Kidney tubule cell (primary cell): ENCODE measurements at regions not wholly inside any gene's neighbourhood (a gene's known extent, or its start where the extent isn't known, plus 50 kb on each side); places are given as distances from the start of the nearest gene placed in this dataset.
A peak's percentile ranks its signal among the peaks of the same experiment; 100 is the strongest.

Experiments used
- DNase-seq: peaks from one replicate; pipeline ENCODE4 v3.0.0-alpha.2; 2018; ENCODE audit warnings: low spot score

GRCh38 chr10:80860719-80861118 is 323.0 kb downstream of the SH2D4B start:
- no peak for DNase-seq

GRCh38 chr10:80861882-80862281 is 324.2 kb downstream of the SH2D4B start:
- DNase-seq, result no peak

DNA sequence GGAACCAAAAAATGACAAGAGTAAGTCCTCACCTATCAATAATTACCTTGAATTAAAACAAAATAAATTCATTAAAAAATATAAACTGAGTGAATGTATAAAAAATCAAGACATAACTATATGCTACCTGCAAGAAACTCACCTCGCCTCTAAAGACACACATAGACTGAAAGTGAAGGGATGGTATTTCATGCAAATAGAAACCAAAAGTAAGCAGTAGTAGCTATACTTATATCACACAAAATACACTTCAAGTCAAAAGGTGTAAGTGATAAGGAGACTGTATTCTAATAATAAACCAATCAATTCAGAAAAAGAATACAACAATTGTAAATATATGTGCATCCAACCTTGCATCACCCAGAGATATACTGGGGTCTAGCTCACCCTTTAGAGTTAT is 332.6 kb downstream of the SH2D4B start:
- no peak for DNase-seq

DNA sequence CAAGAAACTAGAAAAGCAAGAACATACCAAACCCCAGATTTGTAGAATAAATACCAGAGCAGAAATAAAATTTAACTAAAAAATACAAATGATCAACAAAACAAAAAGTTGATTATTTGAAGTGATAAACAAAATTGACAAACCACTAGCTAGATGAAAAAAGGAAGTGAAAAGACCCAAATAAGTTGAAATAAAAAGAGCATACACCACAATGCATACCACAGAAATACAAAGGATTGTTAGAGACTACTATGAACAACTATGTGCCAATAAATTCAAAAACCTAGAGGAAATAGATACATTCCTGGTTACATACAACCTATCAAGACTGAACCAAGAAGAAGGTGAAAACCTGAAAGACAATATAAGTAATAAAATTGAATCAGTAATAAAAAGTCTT is 333.4 kb downstream of the SH2D4B start:
- DNase-seq, result no peak

- no peak for DNase-seq
These were observed 340.6 kb downstream of the SH2D4B start for GRCh38 chr10:80878330-80878729.

GRCh38 chr10:80890146-80890545 is 352.4 kb downstream of the SH2D4B start:
- no peak for DNase-seq

DNA sequence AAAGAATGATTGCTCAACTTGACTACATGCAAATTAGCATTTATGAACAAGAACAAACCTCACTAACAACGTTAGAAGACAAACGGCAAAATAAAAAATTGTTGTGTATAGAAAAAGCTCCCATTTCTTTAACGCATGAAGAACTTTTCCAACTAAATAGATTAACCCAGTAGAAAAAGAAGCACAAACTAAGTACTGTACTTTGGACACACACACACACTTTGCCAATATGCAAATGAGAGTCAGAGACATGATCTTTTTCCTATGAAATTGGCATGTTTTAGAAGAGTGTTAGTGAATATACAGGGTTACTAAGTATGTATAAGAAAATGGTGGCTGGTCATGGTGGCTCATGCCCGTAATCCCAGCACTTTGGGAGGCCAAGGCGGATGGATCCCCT is 355.6 kb downstream of the SH2D4B start:
- DNase-seq, result no peak

DNA sequence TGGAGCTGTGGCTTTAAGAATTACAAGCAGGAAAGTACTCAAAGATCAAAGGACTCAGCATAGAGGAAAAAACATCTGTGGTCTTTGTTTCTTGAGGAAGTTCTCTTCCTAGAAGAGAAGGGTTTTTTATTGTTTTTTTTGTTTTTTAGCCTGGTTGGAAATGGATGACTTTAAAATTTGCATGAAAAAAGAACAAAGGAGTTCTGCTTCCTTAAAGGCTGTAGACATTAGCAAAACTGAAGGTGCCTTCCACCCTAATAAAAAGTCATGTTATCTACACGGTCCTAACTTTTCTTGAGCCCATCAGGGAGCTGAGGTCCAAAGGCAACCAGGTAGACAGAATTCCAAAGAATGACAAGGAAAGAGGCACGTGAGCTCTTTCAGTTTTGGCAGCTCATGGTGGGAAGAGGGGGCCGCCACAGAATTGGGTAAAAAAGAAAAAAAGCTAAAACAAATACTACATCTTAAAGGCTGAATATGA is 356.6 kb downstream of the SH2D4B start:
- DNase-seq, result no peak

DNA sequence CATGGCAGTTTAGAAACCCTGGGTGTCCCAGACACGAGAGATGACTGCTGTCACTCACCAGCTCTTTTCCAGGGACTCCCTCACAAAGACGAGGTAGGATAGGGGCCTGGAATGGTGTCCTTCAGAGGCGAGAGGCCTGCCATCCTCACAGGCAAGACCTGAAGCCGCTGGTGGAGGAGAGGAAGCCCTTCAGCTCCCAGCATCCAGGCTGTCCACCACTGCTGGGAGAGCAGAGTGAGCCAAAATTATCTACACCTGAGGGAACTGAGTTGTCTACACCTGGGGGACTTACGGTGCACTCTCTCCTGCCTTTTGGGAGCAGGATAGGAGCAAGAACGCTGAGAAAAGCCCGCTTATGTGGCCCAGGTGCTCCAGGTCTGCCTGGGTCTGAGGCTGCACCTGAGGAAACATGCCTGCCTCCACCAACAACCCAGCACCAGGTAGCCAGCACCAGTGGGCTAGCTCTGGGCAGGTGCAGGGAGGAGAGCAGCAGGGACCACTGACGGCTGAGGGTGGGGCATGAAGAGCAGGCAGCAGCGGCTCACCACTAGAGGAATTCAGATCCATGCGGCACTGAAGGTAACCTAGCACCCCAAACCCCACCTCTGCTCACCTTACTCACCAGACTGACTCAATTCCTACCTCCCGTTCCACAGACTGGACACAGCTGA is 357.2 kb downstream of the SH2D4B start:
- DNase-seq, result no peak

- no peak for DNase-seq
These were observed 358.4 kb downstream of the SH2D4B start for GRCh38 chr10:80896076-80896475.

DNA sequence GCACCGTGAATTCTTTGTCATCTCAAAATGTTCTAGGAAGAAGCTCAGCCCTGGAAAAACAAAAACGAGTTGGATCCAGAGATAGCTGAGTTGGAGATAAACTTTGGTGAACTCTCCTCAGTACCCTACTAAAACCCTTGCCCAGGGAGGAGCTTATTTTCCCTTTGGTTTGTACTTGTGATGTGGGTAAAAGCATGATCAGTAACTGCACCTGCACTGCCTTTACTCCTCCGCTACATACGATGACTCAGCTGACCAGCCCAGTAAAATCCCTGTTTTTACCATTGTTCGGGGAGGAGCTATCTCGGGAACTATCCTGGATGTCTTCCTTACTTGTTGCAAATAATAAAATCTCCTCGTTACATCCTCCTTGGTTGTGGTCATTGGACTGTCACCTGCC is 359.3 kb downstream of the SH2D4B start:
- DNase-seq, result no peak

GRCh38 chr10:80900661-80901060 is 363.0 kb downstream of the SH2D4B start:
- DNase-seq, result no peak

GRCh38 chr10:80908611-80909010 is 370.9 kb downstream of the SH2D4B start:
- peak; percentile 73 for DNase-seq

GRCh38 chr10:80909254-80909653 is 371.6 kb downstream of the SH2D4B start:
- DNase-seq, result no peak

DNA sequence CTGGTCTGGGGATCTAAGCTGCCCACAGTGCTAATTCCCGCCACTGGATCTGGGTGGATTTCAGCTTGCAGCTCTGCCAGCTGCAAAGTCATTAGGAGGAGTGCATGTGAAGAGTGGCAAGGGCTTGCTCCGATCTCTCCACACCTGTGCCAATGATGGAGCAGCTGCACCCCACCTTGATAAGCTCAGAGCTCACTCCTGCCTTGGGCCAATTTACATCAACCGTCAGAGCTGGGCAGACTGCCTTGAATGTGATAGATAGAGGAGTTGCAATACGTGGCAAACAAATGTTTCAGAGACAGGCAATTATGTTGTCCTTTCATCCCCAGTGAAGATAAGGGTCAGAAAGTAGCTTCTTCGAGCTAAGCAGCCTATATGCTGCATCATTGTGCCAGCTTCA is 379.9 kb downstream of the SH2D4B start:
- DNase-seq, result no peak

- DNase-seq, result no peak
These were observed 383.3 kb downstream of the SH2D4B start for GRCh38 chr10:80921032-80921431.

DNA sequence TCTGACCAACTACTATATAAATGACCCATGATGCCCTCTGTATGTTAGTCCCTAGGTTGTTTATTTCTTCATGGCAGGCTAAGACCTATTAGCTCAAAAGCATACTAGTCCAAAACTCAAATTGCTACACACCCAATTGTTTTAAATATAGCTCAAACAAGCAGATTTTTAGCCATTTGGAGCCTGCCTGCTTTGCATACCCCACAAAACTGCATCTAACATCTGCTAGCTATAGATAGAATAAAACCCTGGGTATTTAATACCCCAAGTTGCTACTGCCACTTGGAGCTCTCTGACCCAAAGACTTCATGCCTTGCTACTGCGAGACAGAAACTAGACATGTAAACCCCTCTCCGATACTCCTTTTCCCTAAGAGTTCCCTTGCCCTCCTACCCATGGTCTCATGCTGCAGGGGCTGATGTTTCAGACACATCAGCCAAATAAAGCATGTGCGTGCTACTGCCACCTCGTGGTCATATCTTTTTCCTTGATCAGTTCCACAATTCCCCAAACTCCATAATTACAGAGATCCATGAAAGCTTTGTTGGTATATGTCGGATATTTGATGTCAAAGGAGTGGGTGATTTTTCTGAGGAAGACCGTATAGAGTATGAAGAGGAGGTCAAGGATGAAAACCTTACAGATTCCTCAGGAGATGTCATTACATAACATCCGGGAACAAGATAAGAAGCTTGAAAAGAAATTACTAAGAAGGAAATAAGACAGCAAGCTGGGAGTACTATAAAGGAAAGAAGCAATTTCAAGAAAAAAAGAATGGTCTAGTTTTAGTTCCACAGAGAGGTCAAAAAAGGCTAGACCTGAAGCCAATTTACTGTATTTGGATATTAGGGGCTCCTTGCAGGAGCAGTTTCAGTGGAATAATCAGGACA is 386.6 kb downstream of the SH2D4B start:
- DNase-seq, result peak; percentile 52

- no peak for DNase-seq
These were observed 389.8 kb downstream of the SH2D4B start for GRCh38 chr10:80927419-80928078.

DNA sequence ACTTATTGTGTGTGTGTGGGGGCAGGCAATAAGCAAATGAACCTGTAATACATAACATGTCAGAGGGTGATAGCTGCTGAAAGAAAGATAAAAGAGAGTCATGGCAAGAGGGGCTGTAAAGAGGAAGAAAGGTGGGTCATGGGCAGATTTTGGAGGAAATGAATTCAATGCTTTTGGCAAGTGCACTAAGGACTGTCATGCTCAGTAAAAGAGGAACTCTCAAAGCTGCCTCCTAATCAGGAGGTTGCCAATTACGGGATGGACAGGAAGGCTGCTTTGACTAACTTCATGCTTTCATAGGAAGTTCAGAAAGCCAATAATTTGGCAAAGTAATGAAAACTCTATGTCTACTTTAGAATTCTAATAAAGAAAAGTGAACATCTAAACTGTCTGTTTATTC is 401.2 kb downstream of the SH2D4B start:
- DNase-seq, result no peak

- peak; percentile 20 for DNase-seq
These were observed 407.7 kb downstream of the SH2D4B start for GRCh38 chr10:80945264-80945880.

GRCh38 chr10:80946073-80946472 is 408.4 kb downstream of the SH2D4B start:
- no peak for DNase-seq

DNA sequence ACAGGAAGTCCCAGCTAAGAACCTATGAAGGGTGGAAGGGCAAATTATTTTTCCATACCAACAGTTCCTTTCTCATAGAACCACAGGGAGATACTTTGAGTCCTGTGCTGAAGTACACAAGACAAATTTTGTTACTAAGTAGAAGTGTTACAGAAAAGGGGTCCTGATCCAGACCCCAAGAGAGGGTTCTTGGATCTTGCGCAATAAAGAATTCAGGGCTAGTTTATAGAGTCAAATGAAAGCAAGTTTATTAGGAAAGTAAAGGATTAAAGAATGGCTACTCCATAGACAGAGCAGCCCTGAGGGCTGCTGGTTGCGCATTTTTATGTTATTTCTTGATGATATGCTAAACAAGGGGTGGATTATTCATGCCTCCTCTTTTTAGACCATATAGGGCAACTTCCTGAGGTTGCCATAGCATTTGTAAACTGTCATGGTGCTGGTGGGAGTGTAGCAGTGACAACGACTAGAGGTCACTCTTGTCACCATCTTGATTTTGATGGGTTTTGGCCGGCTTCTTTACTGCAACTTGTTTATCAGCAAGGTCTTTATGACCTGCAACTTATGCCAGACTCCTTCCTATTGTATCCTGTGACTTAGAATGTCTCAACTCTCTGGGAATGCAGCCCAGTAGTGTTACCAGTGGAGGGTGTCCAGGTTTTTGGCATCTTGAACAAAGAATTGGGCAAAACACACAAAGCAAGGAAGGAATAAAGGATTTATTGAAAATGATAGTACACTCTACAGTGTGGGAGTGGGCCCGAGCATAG is 409.4 kb downstream of the SH2D4B start:
- DNase-seq, result no peak
